MCF 10A (cell line): ENCODE measurements at regions not wholly inside any gene's neighbourhood (a gene's known extent, or its start where the extent isn't known, plus 50 kb on each side); places are given as distances from the start of the nearest gene placed in this dataset.

ENCODE experiments used
- BruUV-seq: library from RNA; stranded (reverse); fragments of 400-500 nt; replicated peaks from 2 replicates; lab custom pipeline; 2021; lab: Mats Ljungman, UMichigan
- CTCF ChIA-PET: fragments of 300-600 bp; sonication (Branson Sonifier 250); formaldehyde crosslinking; extraction: SDS; loops from one replicate; lab custom pipeline; 2021; ENCODE audit warnings: antibody characterized with exemption, inconsistent platforms; lab: Yijun Ruan, JAX
- POLR2A ChIA-PET: fragments of 300-600, 350-650 bp; sonication (Branson Sonifier 250); formaldehyde crosslinking; extraction: SDS; loops from one replicate; lab custom pipeline; 2020; ENCODE audit warnings: antibody characterized with exemption, inconsistent platforms; lab: Yijun Ruan, JAX
- DNase-seq: peaks from one replicate; pipeline ENCODE4 v3.0.0-alpha.2; 2018; ENCODE audit not compliant: unreplicated experiment
- H3K27ac Mint-ChIP-seq: one replicate; pipeline ENCODE4 v1.8.0; 2022; ENCODE audit warnings: mild to moderate bottlenecking, low read depth, mixed read lengths; ENCODE audit not compliant: unreplicated experiment
- H3K27me3 Mint-ChIP-seq: one replicate; pipeline ENCODE4 v1.8.0; 2022; ENCODE audit warnings: mixed read lengths; ENCODE audit not compliant: insufficient read depth, unreplicated experiment
- H3K36me3 Mint-ChIP-seq: one replicate; pipeline ENCODE4 v1.8.0; 2022; ENCODE audit warnings: mild to moderate bottlenecking, moderate library complexity, mixed read lengths; ENCODE audit not compliant: insufficient read depth, unreplicated experiment
- H3K4me1 Mint-ChIP-seq: one replicate; pipeline ENCODE4 v1.8.0; 2022; ENCODE audit warnings: mixed read lengths; ENCODE audit not compliant: insufficient read depth, unreplicated experiment
- H3K4me3 Mint-ChIP-seq: one replicate; pipeline ENCODE4 v1.8.0; 2022; ENCODE audit warnings: mild to moderate bottlenecking, moderate library complexity, mixed read lengths; ENCODE audit not compliant: unreplicated experiment
- H3K9me3 Mint-ChIP-seq: one replicate; pipeline ENCODE4 v1.8.0; 2022; ENCODE audit warnings: mixed read lengths; ENCODE audit not compliant: unreplicated experiment
- intact Hi-C: fragments of 100-400 bp; cut with micrococcal nuclease; formaldehyde crosslinking; loops from 2 replicates; pipeline ENCODE4 v1.14.1; 2022
- TF ChIP-seq, protein P1 (sequence below): fragments of 200-600 bp; IDR thresholded peaks from one replicate; pipeline ENCODE4 v1.8.0; 2022; ENCODE audit warnings: antibody characterized with exemption, mild to moderate bottlenecking; ENCODE audit not compliant: unreplicated experiment

DNA sequence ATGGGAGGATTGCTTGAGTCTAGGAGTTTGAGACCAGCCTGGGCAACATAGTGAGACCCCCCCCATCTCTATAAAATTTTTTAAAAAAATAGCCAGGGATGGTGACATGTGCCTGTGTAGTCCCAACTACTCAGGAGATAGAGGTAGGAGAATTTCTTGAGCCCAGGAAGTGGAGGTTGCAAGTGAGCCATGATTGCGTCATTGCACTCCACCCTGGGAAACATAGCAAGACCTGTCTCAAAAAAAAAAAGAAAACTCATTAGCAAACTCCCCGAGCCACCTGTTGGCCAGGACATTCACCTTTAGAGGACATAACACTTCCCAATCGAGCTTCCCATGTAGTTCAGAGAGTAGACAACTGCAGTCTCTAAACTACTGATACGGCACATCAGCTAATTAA is 274.2 kb downstream of the ABCC12 start:
- DNase-seq = peak; percentile 26
- ChIA-PET POLR2A (no interaction called here), CTCF (interaction anchor here (0.6 to 0.9 kb wide), 3 partner anchors 174 to 1416 kb away, joined by 3 to 4 read pairs (median 4); no protein-coding TSS in a partner anchor)
- H3K4me1 Mint-ChIP-seq = no peaks in the 10 kb centered on the region
- H3K4me3 Mint-ChIP-seq = no peak overlapping the region
- no peaks in the 10 kb centered on the region for H3K36me3 Mint-ChIP-seq
- TF ChIP-seq, protein P1, sequence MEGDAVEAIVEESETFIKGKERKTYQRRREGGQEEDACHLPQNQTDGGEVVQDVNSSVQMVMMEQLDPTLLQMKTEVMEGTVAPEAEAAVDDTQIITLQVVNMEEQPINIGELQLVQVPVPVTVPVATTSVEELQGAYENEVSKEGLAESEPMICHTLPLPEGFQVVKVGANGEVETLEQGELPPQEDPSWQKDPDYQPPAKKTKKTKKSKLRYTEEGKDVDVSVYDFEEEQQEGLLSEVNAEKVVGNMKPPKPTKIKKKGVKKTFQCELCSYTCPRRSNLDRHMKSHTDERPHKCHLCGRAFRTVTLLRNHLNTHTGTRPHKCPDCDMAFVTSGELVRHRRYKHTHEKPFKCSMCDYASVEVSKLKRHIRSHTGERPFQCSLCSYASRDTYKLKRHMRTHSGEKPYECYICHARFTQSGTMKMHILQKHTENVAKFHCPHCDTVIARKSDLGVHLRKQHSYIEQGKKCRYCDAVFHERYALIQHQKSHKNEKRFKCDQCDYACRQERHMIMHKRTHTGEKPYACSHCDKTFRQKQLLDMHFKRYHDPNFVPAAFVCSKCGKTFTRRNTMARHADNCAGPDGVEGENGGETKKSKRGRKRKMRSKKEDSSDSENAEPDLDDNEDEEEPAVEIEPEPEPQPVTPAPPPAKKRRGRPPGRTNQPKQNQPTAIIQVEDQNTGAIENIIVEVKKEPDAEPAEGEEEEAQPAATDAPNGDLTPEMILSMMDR = no peak
- H3K9me3 Mint-ChIP-seq = no peaks in the 10 kb centered on the region
- BruUV-seq = no TSS peak
- intact Hi-C loops = no loop called here
- no peak overlapping the region for H3K27ac Mint-ChIP-seq
- H3K27me3 Mint-ChIP-seq = no peaks in the 10 kb centered on the region

- POLR2A ChIA-PET = no interaction called here
- BruUV-seq = no TSS peak
- Mint-ChIP-seq H3K27ac (no peak overlapping the region), H3K9me3 (no peaks in the 10 kb centered on the region), H3K4me3 (no peak overlapping the region), H3K4me1 (no peaks in the 10 kb centered on the region), H3K36me3 (no peaks in the 10 kb centered on the region), H3K27me3 (no peaks in the 10 kb centered on the region)
- TF ChIP-seq, protein P1 = no peak
- CTCF ChIA-PET = interaction anchor here (0.6 to 0.8 kb wide), 2 partner anchors 13 to 27 kb away, joined by 4 read pairs; no protein-coding TSS in a partner anchor
- intact Hi-C loops = no loop called here
- no peak for DNase-seq
Measured at GRCh38 chr16:47880653-47881052, 275.1 kb downstream of the ABCC12 start.

DNA sequence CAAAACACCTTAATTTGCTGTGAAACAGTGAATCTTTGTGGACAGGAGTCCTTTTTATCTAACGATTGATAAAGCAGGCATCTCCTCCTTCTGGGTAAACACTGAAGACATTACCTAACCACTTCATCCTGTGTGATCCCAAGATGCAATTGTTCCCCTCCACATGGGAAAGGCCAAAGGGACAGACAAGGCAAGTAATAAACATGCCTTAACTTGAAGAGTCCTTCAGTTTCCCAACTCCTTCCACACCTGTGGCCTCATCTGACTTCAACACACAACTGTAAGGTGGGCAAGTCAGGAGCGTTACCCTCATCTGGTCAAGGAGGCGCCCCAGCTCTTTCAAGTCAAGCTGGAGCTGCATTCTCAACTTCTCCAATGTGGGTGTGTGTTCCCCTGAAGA is 278.6 kb downstream of the ABCC12 start:
- Mint-ChIP-seq H3K27me3 (no peaks in the 10 kb centered on the region), H3K4me3 (no peak overlapping the region), H3K4me1 (peaks cover 5% of the 10 kb centered on the region), H3K9me3 (peaks cover 6% of the 10 kb centered on the region), H3K36me3 (no peaks in the 10 kb centered on the region), H3K27ac (no peak overlapping the region)
- no TSS peak for BruUV-seq
- TF ChIP-seq, protein P1 = no peak
- ChIA-PET POLR2A (no interaction called here), CTCF (no interaction called here)
- no peak for DNase-seq
- intact Hi-C loops = no loop called here

GRCh38 chr16:47876511-47876910 is 279.3 kb downstream of the ABCC12 start:
- POLR2A ChIA-PET = no interaction called here
- peaks cover 6% of the 10 kb centered on the region for H3K9me3 Mint-ChIP-seq
- no peak for DNase-seq
- H3K36me3 Mint-ChIP-seq = no peaks in the 10 kb centered on the region
- no peaks in the 10 kb centered on the region for H3K27me3 Mint-ChIP-seq
- CTCF ChIA-PET = no interaction called here
- no TSS peak for BruUV-seq
- H3K4me3 Mint-ChIP-seq = no peak overlapping the region
- intact Hi-C loops = no loop called here
- peaks cover 7% of the 10 kb centered on the region for H3K4me1 Mint-ChIP-seq
- no peak overlapping the region for H3K27ac Mint-ChIP-seq
- TF ChIP-seq, protein P1 = no peak
